IgD-negative memory B cell (primary cell): ENCODE measurements at regions not wholly inside any gene's neighbourhood (a gene's known extent, or its start where the extent isn't known, plus 50 kb on each side); places are given as distances from the start of the nearest gene placed in this dataset.

Experiments used
- H3K27ac Mint-ChIP-seq, 3 donors: one replicate each; pipeline ENCODE4 v1.8.0; 2020 to 2022; ENCODE audit warnings: mild to moderate bottlenecking in 3 of 3, mixed read lengths in 3 of 3, moderate library complexity in 1 of 3
- H3K27me3 Mint-ChIP-seq: one replicate; pipeline ENCODE4 v1.8.0; 2021; ENCODE audit warnings: mixed read lengths
- H3K36me3 Mint-ChIP-seq: one replicate; pipeline ENCODE4 v1.8.0; 2020; ENCODE audit warnings: mild to moderate bottlenecking, mixed read lengths
- H3K4me1 Mint-ChIP-seq, 3 donors: one replicate each; pipeline ENCODE4 v1.8.0; 2020 to 2022; ENCODE audit warnings: mixed read lengths in 3 of 3, mild to moderate bottlenecking in 1 of 3
- H3K4me3 Mint-ChIP-seq, 4 donors: one replicate each; pipeline ENCODE4 v1.8.0; 2020 to 2022; ENCODE audit warnings: mild to moderate bottlenecking in 4 of 4, mixed read lengths in 4 of 4, moderate library complexity in 3 of 4
- H3K9me3 Mint-ChIP-seq, 3 donors: one replicate each; pipeline ENCODE4 v1.8.0; 2020 to 2021; ENCODE audit warnings: mixed read lengths in 3 of 3, mild to moderate bottlenecking in 1 of 3

DNA sequence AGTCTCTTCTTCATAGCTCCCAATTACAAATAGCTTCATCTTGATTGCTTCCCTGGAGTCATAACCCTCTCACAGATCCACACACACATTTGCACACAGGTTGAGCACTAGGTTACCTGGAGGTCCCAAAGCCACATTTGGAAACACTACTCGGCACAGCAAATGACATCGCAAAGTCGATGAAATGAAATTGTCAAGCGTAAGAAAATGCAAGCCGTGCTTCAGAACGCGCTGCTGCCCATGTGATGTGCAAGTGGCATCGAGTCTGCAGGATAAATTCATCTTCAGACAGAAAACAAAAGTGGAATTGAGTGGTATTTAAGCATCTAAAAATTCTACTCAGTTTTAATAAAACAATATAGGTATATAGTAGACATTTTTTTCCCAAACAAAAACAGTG lies 298.0 kb downstream of the TFAP2C start:
- no peak overlapping the region for H3K4me3 Mint-ChIP-seq
- H3K4me1 Mint-ChIP-seq: peaks cover 0 to 2% (median 0%) of the 10 kb centered on the region in 3 donors
- H3K27me3 Mint-ChIP-seq: peaks cover 50% of the 10 kb centered on the region
- no peak overlapping the region for H3K27ac Mint-ChIP-seq
- peaks cover 0 to 3% (median 0%) of the 10 kb centered on the region in 3 donors for H3K9me3 Mint-ChIP-seq
- no peaks in the 10 kb centered on the region for H3K36me3 Mint-ChIP-seq

- Mint-ChIP-seq H3K4me1 (peaks cover 0 to 2% (median 2%) of the 10 kb centered on the region in 3 donors), H3K27ac (peak overlapping the region in 1 of 3 donors; percentile 35), H3K27me3 (peaks cover 50% of the 10 kb centered on the region), H3K36me3 (no peaks in the 10 kb centered on the region), H3K4me3 (peak overlapping the region in 1 of 4 donors; percentile 68), H3K9me3 (peaks cover 0 to 3% (median 0%) of the 10 kb centered on the region in 3 donors)
Observed at GRCh38 chr20:56928007-56928406, 298.9 kb downstream of the TFAP2C start.

DNA sequence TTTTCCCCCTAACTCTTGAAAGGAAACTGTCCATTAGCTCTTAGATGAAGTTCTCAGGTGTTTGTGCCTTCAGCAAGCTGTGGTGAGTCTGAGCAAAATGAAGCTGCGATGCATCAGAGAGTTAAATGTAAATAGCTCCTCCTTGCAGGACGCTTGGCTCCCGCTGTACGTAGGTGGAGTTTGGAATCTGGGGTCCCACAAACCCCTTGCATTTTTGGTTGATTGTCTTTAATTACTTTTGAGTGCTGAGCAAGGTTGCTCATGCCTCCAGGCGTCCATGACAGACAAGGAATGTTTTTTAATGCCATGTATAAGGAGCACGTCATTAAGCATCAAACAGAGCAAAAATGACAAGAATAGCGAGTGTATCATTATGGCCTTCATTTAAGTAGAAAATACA lies 300.5 kb downstream of the TFAP2C start:
- H3K27ac Mint-ChIP-seq: no peak overlapping the region
- no peak overlapping the region for H3K4me3 Mint-ChIP-seq

DNA sequence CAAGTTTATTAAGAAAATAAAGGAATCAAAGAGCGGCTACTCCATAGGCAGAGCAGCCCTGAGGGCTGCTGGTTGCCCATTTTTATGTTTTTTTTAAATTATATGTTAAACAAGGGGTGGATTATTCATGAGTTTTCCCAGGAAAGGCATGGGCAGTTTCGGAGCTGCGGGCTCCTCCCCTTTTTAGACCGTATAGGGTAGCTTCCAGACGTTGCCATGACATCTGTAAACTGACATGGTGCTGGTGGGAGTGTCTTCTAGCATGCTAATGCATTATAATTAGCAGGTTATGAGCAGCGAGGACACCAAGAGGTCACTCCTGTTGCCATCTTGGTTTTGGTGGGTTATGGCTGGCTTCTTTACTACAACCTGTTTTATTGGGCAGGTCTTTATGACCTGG lies 301.8 kb downstream of the TFAP2C start:
- H3K36me3 Mint-ChIP-seq: no peaks in the 10 kb centered on the region
- H3K27me3 Mint-ChIP-seq: peaks cover 34% of the 10 kb centered on the region
- no peak overlapping the region for H3K4me3 Mint-ChIP-seq
- H3K4me1 Mint-ChIP-seq: peaks cover 0 to 2% (median 0%) of the 10 kb centered on the region in 3 donors
- H3K27ac Mint-ChIP-seq: no peak overlapping the region
- H3K9me3 Mint-ChIP-seq: peaks cover 0 to 7% (median 3%) of the 10 kb centered on the region in 3 donors

More for the DNA sequence above, 300.5 kb downstream of the TFAP2C start:
- H3K27me3 Mint-ChIP-seq: peaks cover 40% of the 10 kb centered on the region
- H3K9me3 Mint-ChIP-seq: peaks cover 0 to 5% (median 3%) of the 10 kb centered on the region in 3 donors
- no peaks in the 10 kb centered on the region for H3K36me3 Mint-ChIP-seq
- peaks cover 0 to 2% (median 2%) of the 10 kb centered on the region in 3 donors for H3K4me1 Mint-ChIP-seq

DNA sequence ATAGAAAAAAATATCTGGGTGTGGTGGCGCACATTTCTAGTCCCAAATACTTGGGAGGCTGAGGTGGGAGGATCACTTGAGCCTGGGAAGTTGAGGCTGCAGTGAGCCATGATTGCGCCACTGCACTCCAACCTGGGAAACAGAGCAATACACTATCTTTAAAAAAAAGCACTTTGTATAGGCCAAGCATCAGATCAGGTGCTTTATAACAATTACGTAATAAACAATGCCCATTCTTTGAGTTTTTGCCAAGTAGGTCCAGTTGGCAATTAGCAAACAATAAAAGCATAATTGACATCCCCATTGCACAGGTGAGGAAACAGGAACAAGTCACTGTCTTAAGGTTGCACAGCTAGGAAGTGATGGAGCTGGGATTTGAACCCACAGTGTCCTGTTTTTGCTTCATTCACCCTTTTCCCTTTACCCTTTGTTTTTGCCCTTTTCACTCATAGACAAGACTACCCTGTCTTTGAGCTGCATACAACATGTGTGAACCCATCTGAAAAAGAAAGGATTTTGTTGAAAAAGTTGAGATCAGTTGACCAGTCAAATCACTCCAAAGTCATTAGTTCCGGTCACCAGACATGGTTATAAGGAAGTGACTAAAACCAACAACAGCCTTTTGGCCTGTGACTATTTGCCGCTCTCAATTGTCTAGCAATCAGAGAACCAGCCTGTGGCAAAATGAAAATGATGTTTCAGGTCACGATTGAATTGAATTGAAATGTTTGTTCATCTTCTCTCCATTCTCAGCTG lies 303.6 kb downstream of the TFAP2C start:
- Mint-ChIP-seq H3K9me3 (peaks cover 0 to 7% (median 3%) of the 10 kb centered on the region in 3 donors), H3K27me3 (peaks cover 19% of the 10 kb centered on the region)

DNA sequence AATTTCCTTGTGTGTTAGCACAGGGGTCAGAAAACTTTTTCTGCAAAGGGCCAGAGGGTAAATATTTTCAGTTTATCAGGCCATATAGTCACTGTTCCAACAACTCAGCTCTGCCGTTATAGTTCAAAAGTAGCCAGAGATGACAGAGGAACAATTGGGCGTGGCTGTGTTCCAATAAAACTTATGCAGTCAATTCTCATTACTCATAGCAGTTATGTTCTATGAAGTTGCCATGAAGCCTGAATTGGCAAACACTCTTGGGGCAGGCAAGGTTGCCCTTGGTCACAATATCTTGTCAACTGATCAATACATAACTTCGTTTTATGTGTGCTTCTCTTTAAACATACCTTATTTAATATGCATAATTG lies 304.2 kb downstream of the TFAP2C start:
- Mint-ChIP-seq H3K27ac (no peak overlapping the region), H3K9me3 (peaks cover 0 to 7% (median 3%) of the 10 kb centered on the region in 3 donors), H3K36me3 (no peaks in the 10 kb centered on the region), H3K4me1 (peaks cover 0 to 2% (median 0%) of the 10 kb centered on the region in 3 donors), H3K4me3 (no peak overlapping the region), H3K27me3 (peaks cover 15% of the 10 kb centered on the region)

More for the DNA sequence above, 303.6 kb downstream of the TFAP2C start:
- H3K4me1 Mint-ChIP-seq: peaks cover 0 to 2% (median 0%) of the 10 kb centered on the region in 3 donors
- H3K36me3 Mint-ChIP-seq: no peaks in the 10 kb centered on the region
- H3K27ac Mint-ChIP-seq: no peak overlapping the region
- H3K4me3 Mint-ChIP-seq: no peak overlapping the region

- Mint-ChIP-seq H3K4me3 (no peak overlapping the region), H3K36me3 (no peaks in the 10 kb centered on the region), H3K4me1 (peaks cover 0 to 2% (median 0%) of the 10 kb centered on the region in 3 donors), H3K9me3 (peaks cover 0 to 7% (median 0%) of the 10 kb centered on the region in 3 donors), H3K27ac (no peak overlapping the region), H3K27me3 (peaks cover 4% of the 10 kb centered on the region)
Observed at GRCh38 chr20:56934888-56935287, 305.8 kb downstream of the TFAP2C start.

DNA sequence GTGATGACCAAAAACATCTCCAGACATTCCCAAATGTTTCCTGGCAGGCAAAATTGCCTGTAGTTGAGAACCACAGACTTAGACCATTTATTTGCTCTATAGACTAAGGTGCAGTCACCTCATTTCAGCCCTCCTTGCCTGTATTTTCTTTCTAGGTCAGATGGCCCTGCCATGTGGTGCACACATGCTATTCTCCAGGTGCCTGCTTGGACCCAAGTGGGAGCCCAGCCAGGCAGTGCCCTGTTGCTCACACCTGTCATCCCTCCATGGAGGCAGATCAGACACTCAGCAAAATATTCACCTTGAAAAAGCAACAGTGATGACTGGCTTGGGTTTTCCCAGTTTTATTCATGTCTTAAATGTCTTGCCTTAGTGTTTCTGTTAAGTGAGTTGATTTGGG lies 311.4 kb downstream of the TFAP2C start:
- no peak overlapping the region for H3K4me3 Mint-ChIP-seq
- H3K9me3 Mint-ChIP-seq: peaks cover 0 to 2% (median 0%) of the 10 kb centered on the region in 3 donors
- no peaks in the 10 kb centered on the region for H3K27me3 Mint-ChIP-seq
- no peak overlapping the region for H3K27ac Mint-ChIP-seq
- no peaks in the 10 kb centered on the region for H3K36me3 Mint-ChIP-seq
- H3K4me1 Mint-ChIP-seq: no peaks in the 10 kb centered on the region

DNA sequence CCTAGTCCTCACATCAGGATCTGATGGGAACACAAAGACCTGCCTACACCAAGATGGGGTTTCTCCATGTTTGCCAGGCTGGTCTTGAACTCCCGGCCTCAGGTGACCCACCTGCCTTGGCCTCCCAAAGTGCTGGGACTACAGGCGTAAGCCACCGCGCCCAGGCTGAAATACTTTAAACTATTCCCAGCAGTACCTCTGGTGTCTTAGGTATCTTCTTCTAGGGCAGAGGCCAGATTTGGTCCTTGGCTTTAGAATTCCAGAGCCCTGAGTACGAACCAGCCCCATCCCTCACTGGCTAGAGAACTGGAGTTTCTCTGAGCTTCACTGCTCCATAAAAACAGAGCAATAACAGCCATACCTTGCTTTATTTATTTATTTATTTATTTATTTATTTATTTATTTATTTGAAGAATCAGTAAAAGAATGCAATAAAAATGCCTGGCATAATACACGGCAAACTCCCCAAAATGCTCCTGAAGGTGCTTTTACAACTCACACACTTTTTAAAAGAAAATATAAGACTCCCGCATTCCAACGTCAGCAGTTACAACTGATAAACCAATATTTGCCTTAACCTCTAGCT lies 312.1 kb downstream of the TFAP2C start:
- no peak overlapping the region for H3K4me3 Mint-ChIP-seq
- H3K4me1 Mint-ChIP-seq: no peaks in the 10 kb centered on the region
- peaks cover 0 to 5% (median 0%) of the 10 kb centered on the region in 3 donors for H3K9me3 Mint-ChIP-seq
- no peaks in the 10 kb centered on the region for H3K27me3 Mint-ChIP-seq
- H3K27ac Mint-ChIP-seq: no peak overlapping the region
- H3K36me3 Mint-ChIP-seq: no peaks in the 10 kb centered on the region

DNA sequence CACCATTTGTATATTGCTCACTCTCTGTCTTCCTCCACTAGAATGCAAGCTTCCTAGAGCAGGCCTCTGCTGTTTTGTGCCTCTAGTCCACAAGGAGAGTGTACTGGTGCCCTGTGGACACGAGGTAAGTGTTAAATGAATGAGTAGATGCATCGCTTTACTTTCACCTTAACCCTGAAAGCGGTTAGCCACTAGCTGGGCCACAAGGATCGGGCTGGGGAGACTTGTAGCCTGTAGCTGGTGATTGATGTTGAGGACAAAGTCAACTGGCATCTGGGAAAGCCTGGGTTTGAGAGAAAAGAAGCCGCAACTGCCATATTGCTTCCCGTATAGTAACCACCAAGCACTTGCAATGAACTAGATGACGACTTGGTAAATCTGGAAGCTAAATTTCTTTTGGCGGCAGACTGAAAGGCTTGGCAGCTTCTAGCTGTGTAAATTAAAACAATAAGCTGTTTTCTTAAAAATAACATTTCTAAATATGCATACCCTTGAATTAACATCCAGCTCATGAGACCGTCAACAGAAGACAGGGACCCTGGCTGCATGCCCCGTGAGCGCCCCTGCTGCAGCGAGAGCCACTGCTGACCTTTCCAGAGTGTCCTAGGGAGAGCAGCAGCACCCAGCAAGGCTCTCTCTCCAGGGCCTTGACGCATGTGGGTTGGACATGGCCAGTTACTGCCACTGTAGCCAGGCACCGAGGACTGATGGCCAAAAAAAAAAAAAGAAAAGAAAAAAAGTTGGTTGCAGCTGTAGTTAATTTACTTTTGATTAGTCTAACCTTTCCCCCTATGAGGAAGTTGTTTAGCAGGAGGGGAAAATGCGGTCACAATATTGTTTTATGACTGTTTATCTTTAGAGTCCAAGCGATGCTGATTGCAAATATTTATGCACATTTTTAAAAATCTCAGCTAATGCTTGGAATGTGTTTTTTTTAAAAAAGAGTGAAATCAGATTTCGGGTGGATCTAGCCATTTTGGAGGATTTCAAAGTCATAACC lies 315.1 kb downstream of the TFAP2C start:
- H3K9me3 Mint-ChIP-seq: peaks cover 0 to 7% (median 0%) of the 10 kb centered on the region in 3 donors
- no peaks in the 10 kb centered on the region for H3K36me3 Mint-ChIP-seq

GRCh38 chr20:56945057-56945456 lies 316.0 kb downstream of the TFAP2C start:
- no peaks in the 10 kb centered on the region for H3K36me3 Mint-ChIP-seq
- peak overlapping the region in 1 of 4 donors; percentile 12 for H3K4me3 Mint-ChIP-seq
- H3K9me3 Mint-ChIP-seq: peaks cover 0 to 7% (median 0%) of the 10 kb centered on the region in 3 donors
- H3K27ac Mint-ChIP-seq: no peak overlapping the region
- peaks cover 3% of the 10 kb centered on the region for H3K27me3 Mint-ChIP-seq
- H3K4me1 Mint-ChIP-seq: no peaks in the 10 kb centered on the region

More for the DNA sequence above, 315.1 kb downstream of the TFAP2C start:
- Mint-ChIP-seq H3K4me1 (no peaks in the 10 kb centered on the region), H3K4me3 (no peak overlapping the region), H3K27ac (no peak overlapping the region), H3K27me3 (peaks cover 3% of the 10 kb centered on the region)

DNA sequence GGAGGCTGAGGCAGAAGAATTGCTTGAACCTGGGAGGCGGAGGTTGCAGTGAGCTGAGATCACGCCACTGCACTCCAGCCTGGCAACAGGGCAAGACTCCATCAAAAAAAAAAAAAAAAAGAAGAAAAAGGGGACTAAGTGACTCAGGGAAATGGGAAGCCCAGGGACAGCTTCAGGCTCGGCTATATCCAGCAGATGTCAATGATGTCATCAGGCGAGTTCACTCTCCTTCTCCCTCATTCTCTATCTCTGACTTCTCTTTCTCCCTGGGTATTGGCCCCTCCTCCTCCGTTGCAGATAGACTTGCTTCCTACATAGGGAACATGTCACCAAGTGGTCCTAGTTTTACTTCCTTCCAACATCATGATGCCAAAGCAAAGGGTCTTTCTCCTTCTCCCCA lies 316.8 kb downstream of the TFAP2C start:
- peaks cover 0 to 9% (median 0%) of the 10 kb centered on the region in 3 donors for H3K9me3 Mint-ChIP-seq
- H3K4me3 Mint-ChIP-seq: no peak overlapping the region
- H3K36me3 Mint-ChIP-seq: no peaks in the 10 kb centered on the region
- no peak overlapping the region for H3K27ac Mint-ChIP-seq
- H3K4me1 Mint-ChIP-seq: no peaks in the 10 kb centered on the region
- H3K27me3 Mint-ChIP-seq: peaks cover 3% of the 10 kb centered on the region

DNA sequence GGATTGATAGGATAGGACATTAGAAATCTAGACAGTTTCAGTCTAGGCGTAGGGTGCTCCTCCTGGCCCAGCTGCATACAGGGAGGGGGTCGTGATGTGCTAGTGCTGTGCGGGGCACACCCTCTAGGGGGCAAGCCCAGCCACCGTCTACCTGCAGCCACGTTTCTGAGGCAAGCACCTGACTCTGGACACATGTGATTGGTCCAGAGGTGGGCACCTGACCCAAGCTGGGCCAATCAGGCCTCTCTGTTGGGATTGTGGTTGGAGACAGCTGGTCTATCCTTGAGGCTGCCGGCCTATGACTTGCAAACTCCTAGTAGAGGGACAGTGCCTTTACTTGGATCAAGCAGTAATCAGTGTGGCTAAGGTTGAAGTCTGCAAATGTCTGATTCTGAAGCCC lies 317.1 kb downstream of the BMP7 start:
- Mint-ChIP-seq H3K4me1 (no peaks in the 10 kb centered on the region), H3K4me3 (no peak overlapping the region), H3K27ac (no peak overlapping the region), H3K27me3 (peaks cover 5% of the 10 kb centered on the region), H3K9me3 (peaks cover 0 to 9% (median 0%) of the 10 kb centered on the region in 3 donors), H3K36me3 (no peaks in the 10 kb centered on the region)

GRCh38 chr20:56952258-56953047 lies 314.0 kb downstream of the BMP7 start:
- no peaks in the 10 kb centered on the region for H3K4me1 Mint-ChIP-seq
- H3K27me3 Mint-ChIP-seq: peaks cover 9% of the 10 kb centered on the region
- peaks cover 0 to 7% (median 0%) of the 10 kb centered on the region in 3 donors for H3K9me3 Mint-ChIP-seq
- no peaks in the 10 kb centered on the region for H3K36me3 Mint-ChIP-seq
- H3K4me3 Mint-ChIP-seq: peak overlapping the region in 1 of 4 donors; percentile 58
- H3K27ac Mint-ChIP-seq: peak overlapping the region in 1 of 3 donors; percentile 28
